Mucosa of rectum (tissue), 2 donors: ENCODE measurements at regions not wholly inside any gene's neighbourhood (a gene's known extent, or its start where the extent isn't known, plus 50 kb on each side); places are given as distances from the start of the nearest gene placed in this dataset.

Experiments used
- H3K27ac ChIP-seq, 2 donors: one replicate each; pipeline ENCODE4 v1.7.0; 2013; ENCODE audit warnings: inconsistent platforms in 2 of 2, low read depth in 2 of 2, low read length in 2 of 2
- H3K27me3 ChIP-seq, 2 donors: one replicate each; pipeline ENCODE4 v1.7.0; 2013; ENCODE audit warnings: low read length in 2 of 2; ENCODE audit not compliant: control insufficient read depth in 2 of 2, insufficient read depth in 2 of 2
- H3K36me3 ChIP-seq, 2 donors: one replicate each; pipeline ENCODE4 v1.7.0; 2013; ENCODE audit warnings: low read length in 2 of 2; ENCODE audit not compliant: control insufficient read depth in 2 of 2, insufficient read depth in 2 of 2
- H3K4me1 ChIP-seq, 2 donors: one replicate each; pipeline ENCODE4 v1.7.0; 2013; ENCODE audit warnings: low read length in 2 of 2, mild to moderate bottlenecking in 1 of 2; ENCODE audit not compliant: control insufficient read depth in 2 of 2, insufficient read depth in 2 of 2
- H3K4me3 ChIP-seq, 2 donors: one replicate each; pipeline ENCODE4 v1.7.0; 2013; ENCODE audit warnings: low read length in 2 of 2
- H3K9ac ChIP-seq, 2 donors: one replicate each; pipeline ENCODE4 v1.7.0; 2013; ENCODE audit warnings: low read length in 2 of 2, low read depth in 1 of 2, mild to moderate bottlenecking in 1 of 2
- H3K9me3 ChIP-seq, 2 donors: one replicate each; pipeline ENCODE4 v1.7.0; 2013; ENCODE audit warnings: low read length in 2 of 2; ENCODE audit not compliant: control insufficient read depth in 2 of 2
- donor health status: healthy.
- donor health status: Normal muscosa, but diverticular disease.

- Histone ChIP-seq H3K9ac (no peak overlapping the region), H3K27me3 (no peaks in the 10 kb centered on the region), H3K4me3 (no peak overlapping the region), H3K4me1 (peaks cover 2 to 3% of the 10 kb centered on the region in 2 donors), H3K9me3 (no peaks in the 10 kb centered on the region), H3K36me3 (no peaks in the 10 kb centered on the region), H3K27ac (no peak overlapping the region)
Measured at GRCh38 chr4:62550121-62550520, 1350.0 kb downstream of the ADGRL3 start.

- no peaks in the 10 kb centered on the region for H3K27me3 ChIP-seq
- H3K4me3 ChIP-seq = no peak overlapping the region
- no peaks in the 10 kb centered on the region for H3K36me3 ChIP-seq
- no peak overlapping the region for H3K9ac ChIP-seq
- peaks cover 2 to 3% of the 10 kb centered on the region in 2 donors for H3K4me1 ChIP-seq
- H3K27ac ChIP-seq = no peak overlapping the region
- H3K9me3 ChIP-seq = no peaks in the 10 kb centered on the region
Measured at GRCh38 chr4:62549601-62550000, 1349.5 kb downstream of the ADGRL3 start.

GRCh38 chr4:62548765-62549164, 1348.6 kb downstream of the ADGRL3 start:
- H3K9me3 ChIP-seq = no peaks in the 10 kb centered on the region
- H3K4me3 ChIP-seq = no peak overlapping the region
- H3K9ac ChIP-seq = no peak overlapping the region
- no peaks in the 10 kb centered on the region for H3K36me3 ChIP-seq
- H3K4me1 ChIP-seq = peaks cover 2 to 3% of the 10 kb centered on the region in 2 donors
- no peak overlapping the region for H3K27ac ChIP-seq
- H3K27me3 ChIP-seq = no peaks in the 10 kb centered on the region

- peaks cover 2 to 3% of the 10 kb centered on the region in 2 donors for H3K4me1 ChIP-seq
- H3K9me3 ChIP-seq = no peaks in the 10 kb centered on the region
- H3K36me3 ChIP-seq = no peaks in the 10 kb centered on the region
- H3K27ac ChIP-seq = no peak overlapping the region
- H3K9ac ChIP-seq = no peak overlapping the region
- no peaks in the 10 kb centered on the region for H3K27me3 ChIP-seq
- H3K4me3 ChIP-seq = no peak overlapping the region
Measured at GRCh38 chr4:62548108-62548524, 1348.0 kb downstream of the ADGRL3 start.

GRCh38 chr4:62544428-62544827, 1344.3 kb downstream of the ADGRL3 start:
- Histone ChIP-seq H3K9ac (no peak overlapping the region), H3K27ac (no peak overlapping the region), H3K4me3 (no peak overlapping the region), H3K4me1 (no peaks in the 10 kb centered on the region), H3K27me3 (no peaks in the 10 kb centered on the region), H3K9me3 (no peaks in the 10 kb centered on the region), H3K36me3 (no peaks in the 10 kb centered on the region)

GRCh38 chr4:62543002-62543401, 1342.9 kb downstream of the ADGRL3 start:
- no peak overlapping the region for H3K9ac ChIP-seq
- no peak overlapping the region for H3K4me3 ChIP-seq
- H3K27ac ChIP-seq = no peak overlapping the region
- no peaks in the 10 kb centered on the region for H3K27me3 ChIP-seq
- no peaks in the 10 kb centered on the region for H3K9me3 ChIP-seq
- H3K4me1 ChIP-seq = no peaks in the 10 kb centered on the region
- H3K36me3 ChIP-seq = no peaks in the 10 kb centered on the region

- Histone ChIP-seq H3K4me1 (no peaks in the 10 kb centered on the region), H3K9ac (no peak overlapping the region), H3K9me3 (no peaks in the 10 kb centered on the region), H3K4me3 (no peak overlapping the region), H3K27ac (no peak overlapping the region), H3K36me3 (no peaks in the 10 kb centered on the region), H3K27me3 (no peaks in the 10 kb centered on the region)
Measured at GRCh38 chr4:62533573-62533972, 1333.4 kb downstream of the ADGRL3 start.

- Histone ChIP-seq H3K4me1 (no peaks in the 10 kb centered on the region), H3K4me3 (no peak overlapping the region), H3K36me3 (no peaks in the 10 kb centered on the region), H3K27ac (no peak overlapping the region), H3K9ac (no peak overlapping the region), H3K27me3 (no peaks in the 10 kb centered on the region), H3K9me3 (no peaks in the 10 kb centered on the region)
Measured at GRCh38 chr4:62531731-62532130, 1331.6 kb downstream of the ADGRL3 start.

GRCh38 chr4:62531264-62531663, 1331.1 kb downstream of the ADGRL3 start:
- no peak overlapping the region for H3K9ac ChIP-seq

GRCh38 chr4:62528874-62529273, 1328.7 kb downstream of the ADGRL3 start:
- Histone ChIP-seq H3K9me3 (no peaks in the 10 kb centered on the region), H3K4me3 (no peak overlapping the region), H3K27ac (no peak overlapping the region), H3K36me3 (no peaks in the 10 kb centered on the region), H3K4me1 (no peaks in the 10 kb centered on the region), H3K9ac (no peak overlapping the region), H3K27me3 (no peaks in the 10 kb centered on the region)

More at GRCh38 chr4:62531264-62531663, 1331.1 kb downstream of the ADGRL3 start:
- Histone ChIP-seq H3K27ac (no peak overlapping the region), H3K9me3 (no peaks in the 10 kb centered on the region), H3K36me3 (no peaks in the 10 kb centered on the region), H3K4me1 (no peaks in the 10 kb centered on the region), H3K4me3 (no peak overlapping the region), H3K27me3 (no peaks in the 10 kb centered on the region)

GRCh38 chr4:62526671-62527070, 1326.5 kb downstream of the ADGRL3 start:
- Histone ChIP-seq H3K9ac (no peak overlapping the region), H3K36me3 (no peaks in the 10 kb centered on the region), H3K4me1 (no peaks in the 10 kb centered on the region), H3K27me3 (no peaks in the 10 kb centered on the region), H3K4me3 (no peak overlapping the region), H3K9me3 (no peaks in the 10 kb centered on the region), H3K27ac (no peak overlapping the region)
